AG04449 (cell line): ENCODE measurements at regions not wholly inside any gene's neighbourhood (a gene's known extent, or its start where the extent isn't known, plus 50 kb on each side); places are given as distances from the start of the nearest gene placed in this dataset.

Experiments used
- CTCF ChIA-PET: fragments of 350-600 bp; formaldehyde crosslinking; extraction: SDS; loops from one replicate; lab custom pipeline; 2021; ENCODE audit warnings: antibody characterized with exemption; lab: Yijun Ruan, JAX
- POLR2A ChIA-PET: fragments of 400-600, 350-600 bp; formaldehyde crosslinking; extraction: SDS; loops from one replicate; lab custom pipeline; 2020; ENCODE audit warnings: antibody characterized with exemption, inconsistent platforms; lab: Yijun Ruan, JAX
- DNase-seq: peaks from one replicate; pipeline ENCODE4 v3.0.0-alpha.2; 2010; ENCODE audit warnings: low read depth, low spot score
- H3K4me3 ChIP-seq: 2 replicates; pipeline ENCODE4 v1.5.1; 2011; ENCODE audit warnings: low read depth, mild to moderate bottlenecking, control low read depth, low read length
- TF ChIP-seq, protein P1 (sequence below): IDR thresholded peaks from one replicate; pipeline ENCODE4 v1.5.1; 2011; ENCODE audit warnings: mild to moderate bottlenecking, moderate library complexity, low read length, control low read depth, inconsistent platforms; ENCODE audit not compliant: insufficient read depth; ENCODE audit errors: missing control alignments

DNA sequence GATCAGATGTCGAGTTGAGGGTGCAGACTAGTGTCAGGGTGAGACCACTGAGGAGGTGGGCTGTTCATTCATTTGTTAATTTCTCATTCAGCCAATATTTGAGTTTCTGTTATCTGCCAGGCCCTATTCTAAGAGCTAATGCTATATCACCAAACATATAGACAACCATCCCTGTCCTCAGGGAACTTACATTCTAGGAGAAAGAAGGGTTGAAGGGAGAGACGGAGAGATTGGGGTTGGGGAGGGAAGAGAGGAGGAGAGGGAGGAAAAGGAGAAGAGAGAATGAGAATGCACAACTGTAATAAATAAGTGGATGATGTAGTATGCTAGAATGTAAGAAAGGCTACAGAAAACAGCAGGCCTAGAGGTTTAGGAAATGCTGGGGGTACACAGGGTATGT, 129.9 kb upstream of the PITX1 start:
- H3K4me3 ChIP-seq = no peak overlapping the region
- ChIA-PET POLR2A (no interaction called here), CTCF (no interaction called here)
- TF ChIP-seq, protein P1, sequence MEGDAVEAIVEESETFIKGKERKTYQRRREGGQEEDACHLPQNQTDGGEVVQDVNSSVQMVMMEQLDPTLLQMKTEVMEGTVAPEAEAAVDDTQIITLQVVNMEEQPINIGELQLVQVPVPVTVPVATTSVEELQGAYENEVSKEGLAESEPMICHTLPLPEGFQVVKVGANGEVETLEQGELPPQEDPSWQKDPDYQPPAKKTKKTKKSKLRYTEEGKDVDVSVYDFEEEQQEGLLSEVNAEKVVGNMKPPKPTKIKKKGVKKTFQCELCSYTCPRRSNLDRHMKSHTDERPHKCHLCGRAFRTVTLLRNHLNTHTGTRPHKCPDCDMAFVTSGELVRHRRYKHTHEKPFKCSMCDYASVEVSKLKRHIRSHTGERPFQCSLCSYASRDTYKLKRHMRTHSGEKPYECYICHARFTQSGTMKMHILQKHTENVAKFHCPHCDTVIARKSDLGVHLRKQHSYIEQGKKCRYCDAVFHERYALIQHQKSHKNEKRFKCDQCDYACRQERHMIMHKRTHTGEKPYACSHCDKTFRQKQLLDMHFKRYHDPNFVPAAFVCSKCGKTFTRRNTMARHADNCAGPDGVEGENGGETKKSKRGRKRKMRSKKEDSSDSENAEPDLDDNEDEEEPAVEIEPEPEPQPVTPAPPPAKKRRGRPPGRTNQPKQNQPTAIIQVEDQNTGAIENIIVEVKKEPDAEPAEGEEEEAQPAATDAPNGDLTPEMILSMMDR = no peak
- DNase-seq = no peak

DNA sequence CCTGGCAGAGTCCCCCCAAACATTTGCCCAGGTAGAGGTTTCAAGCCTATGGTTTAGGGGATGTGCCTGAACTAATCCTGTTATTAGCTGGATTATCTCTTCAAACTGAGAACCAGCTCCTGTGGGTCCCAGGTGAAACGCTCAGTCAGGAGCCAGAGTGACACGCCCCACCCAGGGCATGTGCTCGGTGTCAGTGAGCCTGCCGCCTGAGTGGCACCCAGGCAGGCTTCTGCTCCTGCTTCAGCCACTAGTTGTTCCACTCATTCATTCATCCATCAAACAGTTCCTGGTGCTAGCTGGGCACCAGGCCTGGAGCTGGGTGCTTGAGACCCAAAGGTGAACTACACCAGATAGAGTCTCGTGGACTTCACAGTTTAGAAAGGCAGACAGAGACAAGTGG, 129.4 kb upstream of the PITX1 start:
- TF ChIP-seq, protein P1 = no peak

GRCh38 chr5:135162661-135163265, 128.7 kb upstream of the PITX1 start:
- CTCF ChIA-PET = interaction anchor here (0.9 to 1.2 kb wide), 2 partner anchors 10 to 17 kb away, joined by 3 to 4 read pairs; no protein-coding TSS in a partner anchor
- POLR2A ChIA-PET = no interaction called here

More for the DNA sequence above, 129.4 kb upstream of the PITX1 start:
- POLR2A ChIA-PET = no interaction called here
- no peak for DNase-seq
- no peak overlapping the region for H3K4me3 ChIP-seq
- CTCF ChIA-PET = interaction anchor here (1.2 kb wide), 1 partner anchor 10 kb away, joined by 4 read pairs; no protein-coding TSS in a partner anchor

DNA sequence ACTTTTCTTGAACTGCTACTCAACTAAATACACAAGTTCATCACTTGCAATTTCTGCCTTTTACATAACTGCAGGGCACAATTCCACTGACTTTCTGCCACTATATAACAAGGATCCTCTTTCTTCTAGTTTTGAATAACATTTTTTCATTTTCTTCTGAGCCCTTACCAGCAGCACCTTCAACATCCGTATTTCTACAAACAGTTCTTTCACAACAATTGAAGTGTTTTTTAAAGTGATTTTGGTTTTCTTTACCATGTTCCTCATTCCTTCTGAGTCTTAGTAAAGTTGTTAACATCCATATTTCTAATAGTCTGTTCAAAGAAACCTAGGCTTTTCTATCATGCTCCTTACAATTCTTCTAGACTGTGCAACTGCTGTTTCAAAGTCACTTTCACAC, 127.2 kb upstream of the PITX1 start:
- ChIA-PET CTCF (no interaction called here), POLR2A (no interaction called here)
- H3K4me3 ChIP-seq = no peak overlapping the region
- DNase-seq = no peak
- TF ChIP-seq, protein P1 = no peak

More at GRCh38 chr5:135162661-135163265, 128.7 kb upstream of the PITX1 start:
- H3K4me3 ChIP-seq = no peak overlapping the region
- TF ChIP-seq, protein P1 = peak; percentile 26
- DNase-seq = no peak

DNA sequence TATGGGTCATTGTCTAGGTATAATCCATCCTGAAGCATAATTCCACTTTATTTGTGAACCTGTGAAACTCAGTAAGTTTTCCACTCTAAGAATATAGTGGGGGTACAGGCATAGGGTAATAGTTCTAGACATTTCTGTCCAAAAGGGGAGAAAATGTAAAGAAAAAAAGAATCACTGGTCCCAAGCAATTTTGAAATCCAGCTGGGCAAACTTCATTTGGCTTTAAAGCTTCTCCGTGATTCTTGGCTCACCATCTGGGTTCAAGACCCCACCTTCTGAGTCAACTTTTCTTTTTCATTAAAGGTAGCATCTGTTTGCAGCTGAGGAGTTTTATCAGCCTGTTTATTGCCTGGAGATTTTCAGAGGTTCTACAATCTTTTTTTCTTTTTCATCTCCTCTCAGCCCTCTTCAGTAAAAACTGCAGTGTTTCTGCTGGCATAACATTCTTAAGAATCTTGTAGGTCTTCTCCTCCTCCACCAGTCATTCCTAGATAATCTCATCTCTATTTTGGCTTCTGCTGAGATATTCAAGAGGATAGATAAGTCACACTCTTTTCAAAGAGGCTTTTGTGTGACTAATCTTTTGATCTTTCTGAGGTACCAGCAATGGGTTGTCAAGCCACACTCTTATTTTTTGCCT, 126.1 kb upstream of the PITX1 start:
- TF ChIP-seq, protein P1 = no peak

GRCh38 chr5:135159626-135160025, 125.6 kb upstream of the PITX1 start:
- DNase-seq = no peak
- CTCF ChIA-PET = interaction anchor here (2.0 kb wide), 1 partner anchor 8 kb away, joined by 7 read pairs; no protein-coding TSS in a partner anchor

More for the DNA sequence above, 126.1 kb upstream of the PITX1 start:
- POLR2A ChIA-PET = no interaction called here
- no peak for DNase-seq
- CTCF ChIA-PET = interaction anchor here (2.0 kb wide), 1 partner anchor 8 kb away, joined by 7 read pairs; no protein-coding TSS in a partner anchor
- no peak overlapping the region for H3K4me3 ChIP-seq

More at GRCh38 chr5:135159626-135160025, 125.6 kb upstream of the PITX1 start:
- POLR2A ChIA-PET = no interaction called here
- TF ChIP-seq, protein P1 = no peak
- H3K4me3 ChIP-seq = no peak overlapping the region
